ENCODE measurements at regions not wholly inside any gene's neighbourhood (a gene's known extent, or its start where the extent isn't known, plus 50 kb on each side); places are given as distances from the start of the nearest gene placed in this dataset.

DNA sequence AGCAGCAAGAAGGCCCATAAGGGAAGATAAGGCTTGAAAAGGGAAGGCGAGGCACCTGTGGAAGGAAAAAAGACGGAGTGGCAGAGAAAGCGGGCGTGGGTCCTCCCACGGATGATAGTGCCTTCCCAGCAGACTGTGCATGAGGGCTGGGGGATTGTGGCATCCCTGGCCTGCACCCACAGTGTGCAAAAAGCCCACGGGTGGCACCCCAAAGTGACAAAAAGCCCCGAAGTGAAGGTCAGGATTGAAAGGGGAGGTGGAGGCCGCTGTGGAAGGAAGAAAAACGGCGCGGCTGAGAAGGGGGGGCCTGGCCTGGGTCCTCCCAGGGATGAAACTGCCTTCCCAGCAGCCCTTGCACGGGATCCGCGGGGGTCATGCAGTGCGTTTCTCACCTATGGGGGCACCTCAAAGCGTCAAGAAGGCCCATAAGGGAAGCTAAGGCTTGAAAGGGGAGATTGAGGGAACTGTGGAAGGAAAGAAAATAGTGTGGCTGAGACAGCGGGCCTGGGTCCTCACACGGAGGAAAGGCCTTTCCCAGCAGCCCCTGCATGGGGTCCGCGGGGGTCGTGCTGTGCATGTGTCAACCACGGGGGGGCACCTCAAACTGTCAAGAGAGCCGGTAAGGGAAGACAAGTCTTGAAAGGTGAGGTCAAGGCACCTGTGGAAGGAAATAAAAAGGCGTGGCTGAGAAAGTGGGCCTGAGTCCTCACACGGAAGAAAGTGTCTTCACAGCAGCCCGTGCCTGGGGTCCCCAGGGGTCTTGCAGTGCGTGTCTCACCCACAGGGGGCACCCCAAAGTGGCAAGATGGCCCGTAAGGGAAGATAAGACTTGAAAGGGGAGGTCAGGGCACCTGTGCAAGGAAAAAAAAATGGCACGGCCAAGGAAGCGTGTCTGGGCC is 274.1 kb downstream of the ALG10 start:
- Histone ChIP-seq H3K9me3 (ENCODE audit: control insufficient read depth, insufficient read depth, low read depth, low read length) (no peaks in the 10 kb centered on the region), H3K36me3 (ENCODE audit: control insufficient read depth in 2 of 2, insufficient read depth in 1 of 2, low read length in 2 of 2) (no peaks in the 10 kb centered on the region), H3K4me3 (ENCODE audit: low read depth, low read length) (no peak overlapping the region), H3K27ac (ENCODE audit: extremely low read depth, low read depth, low read length) (no peak overlapping the region), H3K4me1 (ENCODE audit: control insufficient read depth, insufficient read depth, low read length) (no peaks in the 10 kb centered on the region)
- TF ChIP-seq GFI1B (tag by site-specific recombination; IDR thresholded peaks at IDR 0.05) (no peak), OVOL3 (tag by site-specific recombination; IDR thresholded peaks at IDR 0.05) (no peak), ZNF561 (tag by site-specific recombination; IDR thresholded peaks at IDR 0.05; ENCODE audit: borderline replicate concordance) (no peak), ZNF488 (tag by site-specific recombination; IDR thresholded peaks at IDR 0.05) (no peak), ZNF404 (tag by site-specific recombination; IDR thresholded peaks at IDR 0.05) (no peak), TCF7L2 (IDR thresholded peaks at IDR 0.05; ENCODE audit: borderline replicate concordance, low read depth, low read length) (no peak), ZNF223 (tag by site-specific recombination; IDR thresholded peaks at IDR 0.05) (no peak), ZBTB8A (tag by site-specific recombination; IDR thresholded peaks at IDR 0.05) (no peak), KLF17 (tag by site-specific recombination; IDR thresholded peaks at IDR 0.05) (no peak), ZNF433 (tag by site-specific recombination; IDR thresholded peaks at IDR 0.05; ENCODE audit: low read depth) (no peak), HOXD13 (CRISPR knock-in tag; IDR thresholded peaks at IDR 0.05; ENCODE audit: borderline replicate concordance) (no peak), ZNF266 (tag by site-specific recombination; IDR thresholded peaks at IDR 0.05; ENCODE audit: low read depth) (no peak), ZNF23 (tag by site-specific recombination; IDR thresholded peaks at IDR 0.05; ENCODE audit: borderline replicate concordance) (no peak), ZSCAN30 (tag by site-specific recombination; IDR thresholded peaks at IDR 0.05) (no peak), MYNN (tag by site-specific recombination; IDR thresholded peaks at IDR 0.05; ENCODE audit: borderline replicate concordance) (no peak), GLIS1 (tag by site-specific recombination; IDR thresholded peaks at IDR 0.05) (no peak), OSR2 (tag by site-specific recombination; IDR thresholded peaks at IDR 0.05) (no peak), BCL11A (tag by site-specific recombination; IDR thresholded peaks at IDR 0.05; ENCODE audit: low read depth) (no peak), ZFP69B (tag by site-specific recombination; IDR thresholded peaks at IDR 0.05) (no peak)
- POLR2A ChIA-PET = no interaction called here
- CTCF ChIA-PET = no interaction called here

- no peak for TF ChIP-seq ZNF548 (tag by site-specific recombination; IDR thresholded peaks at IDR 0.05)
- no peak for TF ChIP-seq ZNF776 (tag by site-specific recombination; IDR thresholded peaks at IDR 0.05; ENCODE audit: borderline replicate concordance)
- TF ChIP-seq ZNF785 (tag by site-specific recombination; IDR thresholded peaks at IDR 0.05) = no peak
- POLR2A ChIA-PET = no interaction called here
- no peaks in the 10 kb centered on the region for H3K9me3 ChIP-seq (ENCODE audit: control insufficient read depth, insufficient read depth, low read depth, low read length)
These were observed 275.0 kb downstream of the ALG10 start for GRCh38 chr12:34297126-34297789.

More at GRCh38 chr12:34297126-34297789, 275.0 kb downstream of the ALG10 start:
- no peak overlapping the region for H3K4me3 ChIP-seq (ENCODE audit: low read depth, low read length)
- H3K36me3 ChIP-seq (ENCODE audit: control insufficient read depth in 2 of 2, insufficient read depth in 1 of 2, low read length in 2 of 2) = no peaks in the 10 kb centered on the region
- CTCF ChIA-PET = no interaction called here
- no peak overlapping the region for H3K27ac ChIP-seq (ENCODE audit: extremely low read depth, low read depth, low read length)
- H3K4me1 ChIP-seq (ENCODE audit: control insufficient read depth, insufficient read depth, low read length) = no peaks in the 10 kb centered on the region
